KMS-11 (cell line): ENCODE measurements at regions not wholly inside any gene's neighbourhood (a gene's known extent, or its start where the extent isn't known, plus 50 kb on each side); places are given as distances from the start of the nearest gene placed in this dataset.

Experiments used
- H2AFZ ChIP-seq: fragments of 200-600 bp; sonication (generic); 2 replicates; pipeline ENCODE4 v1.6.1; 2016; ENCODE audit warnings: antibody characterized with exemption, mixed run types, low read depth
- H3K27ac ChIP-seq: fragments of 200-600 bp; sonication (generic); 2 replicates; pipeline ENCODE4 v1.6.1; 2016; ENCODE audit warnings: mild to moderate bottlenecking, mixed run types
- H3K27me3 ChIP-seq: fragments of 200-600 bp; sonication (generic); 2 replicates; pipeline ENCODE4 v1.6.1; 2017; ENCODE audit warnings: mild to moderate bottlenecking, low read depth, mixed run types, moderate library complexity; ENCODE audit not compliant: insufficient read depth
- H3K36me3 ChIP-seq: fragments of 200-600 bp; sonication (generic); 2 replicates; pipeline ENCODE4 v1.6.1; 2017; ENCODE audit warnings: mild to moderate bottlenecking, mixed run types; ENCODE audit not compliant: insufficient read depth
- H3K4me1 ChIP-seq: fragments of 200-600 bp; sonication (generic); 2 replicates; pipeline ENCODE4 v1.6.1; 2016; ENCODE audit warnings: mild to moderate bottlenecking, low read depth, mixed run types; ENCODE audit not compliant: poor library complexity, severe bottlenecking
- H3K4me2 ChIP-seq: fragments of 200-600 bp; sonication (generic); 2 replicates; pipeline ENCODE4 v1.7.0; 2016; ENCODE audit warnings: mild to moderate bottlenecking, mixed run types
- H3K4me3 ChIP-seq: fragments of 200-600 bp; sonication (generic); IDR thresholded peaks from 2 replicates; pipeline ENCODE4 v1.6.1; 2017; ENCODE audit warnings: low read depth, low read length, mixed read lengths; ENCODE audit not compliant: insufficient read depth
- H3K79me2 ChIP-seq: fragments of 200-600 bp; sonication (generic); 2 replicates; pipeline ENCODE4 v1.6.1; 2016; ENCODE audit warnings: low read depth, mixed run types; ENCODE audit not compliant: insufficient read depth
- H3K9ac ChIP-seq: fragments of 200-600 bp; sonication (generic); 2 replicates; pipeline ENCODE4 v1.6.1; 2016; ENCODE audit warnings: mild to moderate bottlenecking, mixed run types
- H4K20me1 ChIP-seq: fragments of 200-600 bp; sonication (generic); 2 replicates; pipeline ENCODE4 v1.6.1; 2016; ENCODE audit warnings: mild to moderate bottlenecking, mixed run types; ENCODE audit not compliant: insufficient read depth
- TF ChIP-seq, protein P1 (sequence below): fragments of 200-600 bp; sonication (generic); conservative IDR thresholded peaks from 2 replicates; pipeline ENCODE4 v1.6.1; 2017; ENCODE audit warnings: low read depth, mild to moderate bottlenecking, antibody characterized with exemption, low read length, moderate library complexity, mixed read lengths

DNA sequence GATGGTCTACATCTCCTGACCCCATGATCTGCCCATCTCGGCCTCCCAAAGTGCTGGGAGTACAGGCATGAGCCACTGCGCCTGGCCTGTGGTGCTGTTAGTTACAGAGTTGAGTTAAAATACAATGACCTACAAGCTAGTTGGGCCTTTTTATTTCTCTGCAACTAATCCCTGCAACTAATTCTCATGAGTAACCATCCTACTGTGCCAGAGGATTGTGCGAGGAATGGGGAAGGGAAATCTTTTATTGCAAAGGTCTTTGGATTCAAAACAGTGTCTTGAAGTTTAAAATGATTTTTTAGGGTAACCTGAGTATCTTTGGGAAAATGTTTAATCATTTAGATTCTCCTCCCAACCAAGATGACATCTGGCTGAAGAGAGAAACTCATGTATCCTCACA lies 88.8 kb upstream of the RMDN2 start:
- Histone ChIP-seq H3K27me3 (no peaks in the 10 kb centered on the region), H2AFZ (no peak overlapping the region), H4K20me1 (no peaks in the 10 kb centered on the region), H3K36me3 (no peaks in the 10 kb centered on the region), H3K9ac (no peak overlapping the region), H3K79me2 (no peaks in the 10 kb centered on the region), H3K27ac (no peak overlapping the region), H3K4me1 (no peaks in the 10 kb centered on the region), H3K4me3 (no peak overlapping the region), H3K4me2 (no peak overlapping the region)
- TF ChIP-seq, protein P1, sequence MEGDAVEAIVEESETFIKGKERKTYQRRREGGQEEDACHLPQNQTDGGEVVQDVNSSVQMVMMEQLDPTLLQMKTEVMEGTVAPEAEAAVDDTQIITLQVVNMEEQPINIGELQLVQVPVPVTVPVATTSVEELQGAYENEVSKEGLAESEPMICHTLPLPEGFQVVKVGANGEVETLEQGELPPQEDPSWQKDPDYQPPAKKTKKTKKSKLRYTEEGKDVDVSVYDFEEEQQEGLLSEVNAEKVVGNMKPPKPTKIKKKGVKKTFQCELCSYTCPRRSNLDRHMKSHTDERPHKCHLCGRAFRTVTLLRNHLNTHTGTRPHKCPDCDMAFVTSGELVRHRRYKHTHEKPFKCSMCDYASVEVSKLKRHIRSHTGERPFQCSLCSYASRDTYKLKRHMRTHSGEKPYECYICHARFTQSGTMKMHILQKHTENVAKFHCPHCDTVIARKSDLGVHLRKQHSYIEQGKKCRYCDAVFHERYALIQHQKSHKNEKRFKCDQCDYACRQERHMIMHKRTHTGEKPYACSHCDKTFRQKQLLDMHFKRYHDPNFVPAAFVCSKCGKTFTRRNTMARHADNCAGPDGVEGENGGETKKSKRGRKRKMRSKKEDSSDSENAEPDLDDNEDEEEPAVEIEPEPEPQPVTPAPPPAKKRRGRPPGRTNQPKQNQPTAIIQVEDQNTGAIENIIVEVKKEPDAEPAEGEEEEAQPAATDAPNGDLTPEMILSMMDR, result no peak

DNA sequence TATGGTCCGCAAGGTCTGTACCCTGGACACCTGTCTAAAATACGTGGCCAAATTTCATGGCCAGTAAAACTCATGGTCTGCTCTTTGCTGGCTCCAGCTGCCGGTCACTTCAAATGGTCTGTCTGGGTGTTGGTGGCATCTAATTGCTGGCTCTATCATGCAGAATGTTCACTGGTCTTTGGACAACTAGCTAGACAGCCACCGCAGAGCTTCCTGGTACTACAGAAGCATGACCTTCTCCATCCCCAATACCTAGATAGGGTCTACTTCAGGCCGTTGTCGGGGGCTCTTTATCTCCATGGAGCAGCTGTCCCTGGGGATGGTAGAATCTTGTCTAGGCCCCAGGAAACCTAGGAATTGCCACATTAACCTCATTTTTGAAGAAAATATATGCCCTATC lies 88.4 kb upstream of the RMDN2 start:
- TF ChIP-seq, protein P1, result no peak

DNA sequence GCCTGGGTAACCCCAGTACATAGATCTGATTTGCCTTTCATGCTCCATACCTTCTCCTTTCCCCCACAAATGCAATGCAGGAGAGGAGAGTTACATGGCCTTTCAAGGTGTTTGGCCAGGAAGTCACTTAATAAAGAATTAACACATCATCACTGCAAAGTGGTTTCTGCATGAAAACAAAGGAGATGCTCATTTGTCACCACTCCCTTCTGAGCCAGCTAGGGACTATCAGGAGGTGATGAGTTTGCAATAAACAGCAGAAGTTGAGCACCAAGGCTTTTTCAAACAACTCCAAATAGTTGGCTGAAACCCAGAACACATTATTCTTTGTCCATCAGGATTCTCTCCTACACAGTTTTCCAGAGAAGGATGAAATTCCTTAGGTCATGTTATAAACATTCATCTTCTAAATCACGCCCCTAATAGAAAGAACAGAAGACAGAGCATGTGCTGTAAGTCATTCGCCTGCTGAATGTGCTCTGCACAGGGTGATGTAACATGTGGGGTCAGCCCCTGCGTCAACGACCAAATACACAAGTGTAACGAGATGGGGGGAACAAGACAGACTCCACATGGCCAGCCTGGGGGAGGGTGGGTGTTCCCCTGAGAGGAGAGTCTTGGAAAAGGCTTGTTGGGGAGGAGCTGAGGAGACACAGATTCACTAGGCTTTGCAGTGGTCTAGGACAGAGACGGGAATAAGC lies 87.3 kb upstream of the RMDN2 start:
- H2AFZ ChIP-seq, result no peak overlapping the region
- no peaks in the 10 kb centered on the region for H3K27me3 ChIP-seq
- no peak overlapping the region for H3K27ac ChIP-seq
- H3K4me3 ChIP-seq, result no peak overlapping the region
- no peaks in the 10 kb centered on the region for H3K79me2 ChIP-seq
- no peaks in the 10 kb centered on the region for H4K20me1 ChIP-seq
- H3K4me2 ChIP-seq, result no peak overlapping the region
- no peaks in the 10 kb centered on the region for H3K36me3 ChIP-seq
- TF ChIP-seq, protein P1, result no peak
- H3K4me1 ChIP-seq, result no peaks in the 10 kb centered on the region
- H3K9ac ChIP-seq, result no peak overlapping the region

More for the DNA sequence above, 88.4 kb upstream of the RMDN2 start:
- no peak overlapping the region for H3K9ac ChIP-seq
- no peaks in the 10 kb centered on the region for H3K79me2 ChIP-seq
- H3K4me3 ChIP-seq, result no peak overlapping the region
- H3K4me1 ChIP-seq, result no peaks in the 10 kb centered on the region
- H3K27ac ChIP-seq, result no peak overlapping the region
- H3K4me2 ChIP-seq, result no peak overlapping the region
- no peaks in the 10 kb centered on the region for H4K20me1 ChIP-seq
- no peak overlapping the region for H2AFZ ChIP-seq
- H3K27me3 ChIP-seq, result no peaks in the 10 kb centered on the region
- no peaks in the 10 kb centered on the region for H3K36me3 ChIP-seq

DNA sequence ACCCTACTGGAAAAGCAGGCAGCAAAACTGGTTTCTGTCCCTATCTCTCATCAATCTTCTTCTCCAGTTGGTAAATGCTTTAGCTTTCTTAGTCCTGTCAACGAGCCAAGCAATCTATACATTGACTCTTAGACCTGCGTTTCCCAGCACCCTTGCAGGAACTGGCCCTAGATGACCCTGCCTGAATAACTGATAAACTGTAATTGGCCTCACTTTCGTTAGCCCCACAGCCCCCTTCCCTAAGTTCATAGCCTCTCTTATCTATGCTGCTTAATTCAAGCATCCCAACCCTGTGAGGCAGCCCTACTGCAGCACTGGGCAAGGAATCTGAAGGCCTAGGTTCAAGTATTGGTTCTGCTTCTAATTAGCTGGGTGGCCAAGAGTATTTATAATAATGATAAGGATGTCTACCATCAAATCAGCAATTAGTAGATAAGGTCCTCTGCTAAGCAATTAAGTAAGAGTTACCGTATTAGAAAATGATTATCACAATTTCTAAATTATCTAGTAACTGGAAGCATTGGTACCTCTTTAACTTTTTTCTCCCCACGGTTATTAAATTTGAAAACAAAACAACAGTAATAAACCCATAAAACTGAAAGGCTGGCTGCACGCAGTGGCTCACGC lies 86.4 kb upstream of the RMDN2 start:
- Histone ChIP-seq H3K27ac (no peak overlapping the region), H3K4me2 (no peak overlapping the region), H3K4me3 (no peak overlapping the region), H3K36me3 (no peaks in the 10 kb centered on the region), H3K27me3 (no peaks in the 10 kb centered on the region), H3K79me2 (no peaks in the 10 kb centered on the region), H3K9ac (no peak overlapping the region), H4K20me1 (no peaks in the 10 kb centered on the region), H3K4me1 (no peaks in the 10 kb centered on the region), H2AFZ (no peak overlapping the region)
- TF ChIP-seq, protein P1, result no peak
